Immature natural killer cell (primary cell): ENCODE measurements at regions not wholly inside any gene's neighbourhood (a gene's known extent, or its start where the extent isn't known, plus 50 kb on each side); places are given as distances from the start of the nearest gene placed in this dataset.

Source experiments
- DNase-seq, 3 donors: peaks; one replicate each; pipeline ENCODE4 v3.0.0; 2022; ENCODE audit warnings: mixed read lengths in 1 of 3
- H3K27ac Mint-ChIP-seq, 6 donors: one replicate each; pipeline ENCODE4 v1.8.0; 2020; ENCODE audit warnings: mixed read lengths in 6 of 6, mild to moderate bottlenecking in 5 of 6, inconsistent platforms in 4 of 6, moderate library complexity in 3 of 6
- H3K27me3 Mint-ChIP-seq, 3 donors: one replicate each; pipeline ENCODE4 v1.8.0; 2020 to 2021; ENCODE audit warnings: low read depth in 3 of 3, mild to moderate bottlenecking in 3 of 3, mixed read lengths in 3 of 3, moderate library complexity in 3 of 3, inconsistent platforms in 1 of 3
- H3K36me3 Mint-ChIP-seq, 3 donors: one replicate each; pipeline ENCODE4 v1.8.0; 2020; ENCODE audit warnings: mixed read lengths in 3 of 3, inconsistent platforms in 2 of 3, mild to moderate bottlenecking in 2 of 3
- H3K4me1 Mint-ChIP-seq, 2 donors: one replicate each; pipeline ENCODE4 v1.8.0; 2020; ENCODE audit warnings: inconsistent platforms in 2 of 2, mild to moderate bottlenecking in 2 of 2, mixed read lengths in 2 of 2, moderate library complexity in 1 of 2
- H3K4me3 Mint-ChIP-seq, 5 donors: one replicate each; pipeline ENCODE4 v1.8.0; 2020; ENCODE audit warnings: mild to moderate bottlenecking in 5 of 5, mixed read lengths in 5 of 5, inconsistent platforms in 3 of 5, moderate library complexity in 3 of 5
- H3K9me3 Mint-ChIP-seq, 6 donors: one replicate each; pipeline ENCODE4 v1.8.0; 2020; ENCODE audit warnings: mild to moderate bottlenecking in 6 of 6, mixed read lengths in 6 of 6, inconsistent platforms in 4 of 6, moderate library complexity in 3 of 6

- Mint-ChIP-seq H3K4me1 (peaks cover 14 to 15% of the 10 kb centered on the region in 2 donors), H3K36me3 (no peaks in the 10 kb centered on the region), H3K27ac (no peak overlapping the region), H3K9me3 (no peaks in the 10 kb centered on the region), H3K4me3 (no peak overlapping the region), H3K27me3 (peaks cover 0 to 2% (median 2%) of the 10 kb centered on the region in 3 donors)
- DNase-seq = no peak
Observed at GRCh38 chr7:135815033-135815432, 66.4 kb upstream of the FAM180A start.

GRCh38 chr7:135812148-135812547, 63.5 kb upstream of the FAM180A start:
- Mint-ChIP-seq H3K9me3 (no peaks in the 10 kb centered on the region), H3K27ac (peak overlapping the region in 1 of 6 donors; percentile 22), H3K4me3 (no peak overlapping the region), H3K27me3 (peaks cover 0 to 2% (median 2%) of the 10 kb centered on the region in 3 donors), H3K36me3 (no peaks in the 10 kb centered on the region), H3K4me1 (peaks cover 24% of the 10 kb centered on the region in 2 donors)
- DNase-seq = no peak

- peaks cover 0 to 2% (median 2%) of the 10 kb centered on the region in 3 donors for H3K27me3 Mint-ChIP-seq
- H3K4me1 Mint-ChIP-seq = peaks cover 24% of the 10 kb centered on the region in 2 donors
- H3K4me3 Mint-ChIP-seq = peak overlapping the region in 3 of 5 donors; percentile 4 to 45 (median 6)
- peak overlapping the region in 3 of 6 donors; percentile 11 to 58 (median 35) for H3K27ac Mint-ChIP-seq
- DNase-seq = no peak
- no peaks in the 10 kb centered on the region for H3K36me3 Mint-ChIP-seq
- no peaks in the 10 kb centered on the region for H3K9me3 Mint-ChIP-seq
Observed at GRCh38 chr7:135811506-135811905, 62.9 kb upstream of the FAM180A start.

GRCh38 chr7:135808206-135808605, 59.6 kb upstream of the FAM180A start:
- no peak overlapping the region for H3K4me3 Mint-ChIP-seq
- H3K27ac Mint-ChIP-seq = peak overlapping the region in 1 of 6 donors; percentile 33
- H3K4me1 Mint-ChIP-seq = peaks cover 24% of the 10 kb centered on the region in 2 donors
- DNase-seq = no peak
- H3K9me3 Mint-ChIP-seq = no peaks in the 10 kb centered on the region
- peaks cover 0 to 2% (median 0%) of the 10 kb centered on the region in 3 donors for H3K27me3 Mint-ChIP-seq
- H3K36me3 Mint-ChIP-seq = no peaks in the 10 kb centered on the region

GRCh38 chr7:135803143-135803542, 54.5 kb upstream of the FAM180A start:
- no peak overlapping the region for H3K4me3 Mint-ChIP-seq
- peaks cover 10 to 14% of the 10 kb centered on the region in 2 donors for H3K4me1 Mint-ChIP-seq
- H3K27me3 Mint-ChIP-seq = peaks cover 2 to 15% (median 7%) of the 10 kb centered on the region in 3 donors
- H3K27ac Mint-ChIP-seq = peak overlapping the region in 2 of 6 donors; percentile 9 to 17
- DNase-seq = no peak
- no peaks in the 10 kb centered on the region for H3K36me3 Mint-ChIP-seq
- H3K9me3 Mint-ChIP-seq = no peaks in the 10 kb centered on the region

- Mint-ChIP-seq H3K27me3 (peaks cover 0 to 15% (median 7%) of the 10 kb centered on the region in 3 donors), H3K27ac (no peak overlapping the region), H3K36me3 (no peaks in the 10 kb centered on the region), H3K4me1 (peaks cover 10 to 14% of the 10 kb centered on the region in 2 donors), H3K9me3 (no peaks in the 10 kb centered on the region), H3K4me3 (no peak overlapping the region)
- DNase-seq = no peak
Observed at GRCh38 chr7:135802697-135803096, 54.1 kb upstream of the FAM180A start.

GRCh38 chr7:135801877-135802276, 53.3 kb upstream of the FAM180A start:
- Mint-ChIP-seq H3K36me3 (no peaks in the 10 kb centered on the region), H3K9me3 (no peaks in the 10 kb centered on the region), H3K27me3 (peaks cover 0 to 15% (median 7%) of the 10 kb centered on the region in 3 donors), H3K27ac (no peak overlapping the region), H3K4me1 (peaks cover 10 to 14% of the 10 kb centered on the region in 2 donors), H3K4me3 (no peak overlapping the region)
- no peak for DNase-seq

- H3K4me3 Mint-ChIP-seq = peak overlapping the region in 4 of 5 donors; percentile 44 to 76 (median 74)
Observed at GRCh38 chr7:135801045-135801693, 52.6 kb upstream of the FAM180A start.

GRCh38 chr7:135800560-135800959, 51.9 kb upstream of the FAM180A start:
- Mint-ChIP-seq H3K27ac (no peak overlapping the region), H3K4me1 (peaks cover 10 to 14% of the 10 kb centered on the region in 2 donors)

More at GRCh38 chr7:135801045-135801693, 52.6 kb upstream of the FAM180A start:
- H3K9me3 Mint-ChIP-seq = no peaks in the 10 kb centered on the region
- H3K4me1 Mint-ChIP-seq = peaks cover 10 to 14% of the 10 kb centered on the region in 2 donors
- peak; percentile 57 to 71 (median 66) for DNase-seq
- H3K27me3 Mint-ChIP-seq = peaks cover 0 to 15% (median 7%) of the 10 kb centered on the region in 3 donors
- peak overlapping the region in 1 of 6 donors; percentile 55 for H3K27ac Mint-ChIP-seq
- no peaks in the 10 kb centered on the region for H3K36me3 Mint-ChIP-seq

GRCh38 chr7:135799881-135800280, 51.3 kb upstream of the FAM180A start:
- Mint-ChIP-seq H3K27me3 (peaks cover 0 to 15% (median 7%) of the 10 kb centered on the region in 3 donors), H3K27ac (no peak overlapping the region), H3K36me3 (no peaks in the 10 kb centered on the region), H3K4me3 (no peak overlapping the region), H3K4me1 (peaks cover 10 to 14% of the 10 kb centered on the region in 2 donors), H3K9me3 (no peaks in the 10 kb centered on the region)
- no peak for DNase-seq

More at GRCh38 chr7:135800560-135800959, 51.9 kb upstream of the FAM180A start:
- Mint-ChIP-seq H3K9me3 (no peaks in the 10 kb centered on the region), H3K36me3 (no peaks in the 10 kb centered on the region), H3K4me3 (no peak overlapping the region), H3K27me3 (peaks cover 0 to 15% (median 7%) of the 10 kb centered on the region in 3 donors)
- no peak for DNase-seq
